PC-3 (cell line): ENCODE measurements at regions not wholly inside any gene's neighbourhood (a gene's known extent, or its start where the extent isn't known, plus 50 kb on each side); places are given as distances from the start of the nearest gene placed in this dataset.
"Not testable (repeated sequence)": the region's sequence is repeated elsewhere in the genome, so short reads cannot be mapped to it uniquely, and the experiment has no call there.

ENCODE experiments used
- ATAC-seq: fragments of 200-7000 bp; cut with Tn5 transposase; 2 replicates; pipeline ENCODE4 v1.9.1; 2020; ENCODE audit warnings: mild to moderate bottlenecking, moderate library complexity
- BruUV-seq: library from RNA; stranded (reverse); fragments of 400-500 nt; replicated peaks from 2 replicates; lab custom pipeline; 2021; lab: Mats Ljungman, UMichigan
- CTCF ChIA-PET: fragments of 300-600 bp; sonication (Branson Sonifier 250); formaldehyde crosslinking; loops from one replicate; lab custom pipeline; 2022; ENCODE audit warnings: antibody characterized with exemption; lab: Charles Lee
- POLR2A ChIA-PET: fragments of 300-600 bp; sonication (Branson Sonifier 250); formaldehyde crosslinking; loops from one replicate; lab custom pipeline; 2022; ENCODE audit warnings: antibody characterized with exemption; ENCODE audit not compliant: unreplicated experiment; lab: Charles Lee
- DNase-seq: peaks from one replicate; pipeline ENCODE4 v3.0.0-alpha.2; 2015
- H2AFZ ChIP-seq: fragments of 300-600 bp; sonication (generic); 2 replicates; pipeline ENCODE4 v1.6.0; 2016; ENCODE audit warnings: antibody characterized with exemption, low read length
- H3F3A ChIP-seq: fragments of 300-600 bp; sonication (generic); one replicate; pipeline ENCODE4 v1.6.0; 2017; ENCODE audit warnings: antibody characterized with exemption, low read length, control low read depth, mild to moderate bottlenecking; ENCODE audit not compliant: unreplicated experiment
- H3K27ac ChIP-seq: fragments of 300-600 bp; sonication (generic); 2 replicates; pipeline ENCODE4 v1.5.1; 2016; ENCODE audit warnings: mild to moderate bottlenecking, low read length
- H3K27me3 ChIP-seq: fragments of 300-600 bp; sonication (generic); 2 replicates; pipeline ENCODE4 v1.6.1; 2016; ENCODE audit warnings: low read length, mixed read lengths
- H3K36me3 ChIP-seq: fragments of 300-600 bp; sonication (generic); 2 replicates; pipeline ENCODE4 v1.6.1; 2016; ENCODE audit warnings: low read depth, mixed run types, low read length, mixed read lengths
- H3K4me1 ChIP-seq: fragments of 300-600 bp; sonication (generic); 2 replicates; pipeline ENCODE4 v1.5.1; 2016; ENCODE audit warnings: low read length; ENCODE audit not compliant: insufficient read depth
- H3K4me2 ChIP-seq: fragments of 300-600 bp; sonication (generic); 2 replicates; pipeline ENCODE4 v1.6.0; 2016; ENCODE audit warnings: low read length
- H3K4me3 ChIP-seq: fragments of 300-600 bp; sonication (generic); 2 replicates; pipeline ENCODE4 v1.5.1; 2016; ENCODE audit warnings: mild to moderate bottlenecking, low read length, mixed read lengths
- H3K79me2 ChIP-seq: fragments of 300-600 bp; sonication (generic); 2 replicates; pipeline ENCODE4 v1.6.1; 2017; ENCODE audit warnings: low read length, mixed read lengths
- H3K9ac ChIP-seq: fragments of 300-600 bp; sonication (generic); 2 replicates; pipeline ENCODE4 v1.6.0; 2016; ENCODE audit warnings: mild to moderate bottlenecking, low read length
- H3K9me2 ChIP-seq: fragments of 300-600 bp; sonication (generic); replicated peaks from 2 replicates; pipeline ENCODE4 v1.6.1; 2016; ENCODE audit warnings: mixed run types, low read length, mixed read lengths
- H3K9me3 ChIP-seq: fragments of 300-600 bp; sonication (generic); 2 replicates; pipeline ENCODE4 v1.6.1; 2016; ENCODE audit warnings: low read length, mixed read lengths
- H4K20me1 ChIP-seq: fragments of 300-600 bp; sonication (generic); 2 replicates; pipeline ENCODE4 v1.6.1; 2016; ENCODE audit warnings: low read length, mixed read lengths
- CTCF ChIP-seq: fragments of 300-600 bp; sonication (generic); conservative IDR thresholded peaks from 2 replicates; pipeline ENCODE4 v1.5.1; 2017; ENCODE audit warnings: antibody characterized with exemption, low read depth, mild to moderate bottlenecking, low read length
- EZH2 ChIP-seq: fragments of 300-600 bp; sonication (generic); IDR thresholded peaks from one replicate; pipeline ENCODE4 v1.6.1; 2017; ENCODE audit warnings: antibody characterized with exemption, mild to moderate bottlenecking, low read length; ENCODE audit not compliant: unreplicated experiment
- EZH2phosphoT487 ChIP-seq: fragments of 300-600 bp; sonication (generic); IDR thresholded peaks from 2 replicates; pipeline ENCODE4 v1.6.1; 2018; ENCODE audit warnings: mild to moderate bottlenecking, antibody characterized with exemption, low read length, borderline replicate concordance
- intact Hi-C: fragments of 100-400 bp; cut with micrococcal nuclease; formaldehyde crosslinking; loops from 2 replicates; pipeline ENCODE4 v1.9.0; 2023

GRCh38 chr1:81254560-81254959 lies 546.2 kb upstream of the ADGRL2 start:
- peak; percentile 45; the same call in 1 of the 2 replicates for ATAC-seq
- DNase-seq = peak; percentile 23
- no TSS peak for BruUV-seq
- H3F3A ChIP-seq = no peaks in the 10 kb centered on the region
- H3K4me2 ChIP-seq = no peak overlapping the region
- TF ChIP-seq EZH2phosphoT487 (no peak), EZH2 (no peak)
- H3K9ac ChIP-seq = no peak overlapping the region
- no peaks in the 10 kb centered on the region for H3K27me3 ChIP-seq
- CTCF ChIA-PET = no interaction called here
- POLR2A ChIA-PET = no interaction called here
- intact Hi-C loops = no loop called here
- no peaks in the 10 kb centered on the region for H3K9me2 ChIP-seq
- H4K20me1 ChIP-seq = no peaks in the 10 kb centered on the region
- no peaks in the 10 kb centered on the region for H3K9me3 ChIP-seq
- H3K4me3 ChIP-seq = no peak overlapping the region
- no peaks in the 10 kb centered on the region for H3K36me3 ChIP-seq
- H3K27ac ChIP-seq = no peak overlapping the region
- H3K79me2 ChIP-seq = no peaks in the 10 kb centered on the region
- no peak overlapping the region for H2AFZ ChIP-seq
- no peaks in the 10 kb centered on the region for H3K4me1 ChIP-seq

- no peak for ATAC-seq
- no peak overlapping the region for H3K4me3 ChIP-seq
- no peaks in the 10 kb centered on the region for H3K9me2 ChIP-seq
- no peaks in the 10 kb centered on the region for H3K36me3 ChIP-seq
- no peaks in the 10 kb centered on the region for H3K79me2 ChIP-seq
- no peaks in the 10 kb centered on the region for H3K27me3 ChIP-seq
- no peaks in the 10 kb centered on the region for H3K9me3 ChIP-seq
- no peaks in the 10 kb centered on the region for H4K20me1 ChIP-seq
- H2AFZ ChIP-seq = no peak overlapping the region
- DNase-seq = no peak
- intact Hi-C loops = no loop called here
- POLR2A ChIA-PET = no interaction called here
- H3K9ac ChIP-seq = no peak overlapping the region
- CTCF ChIA-PET = no interaction called here
- H3K27ac ChIP-seq = no peak overlapping the region
- TF ChIP-seq CTCF (no peak), EZH2 (no peak), EZH2phosphoT487 (no peak)
- no peaks in the 10 kb centered on the region for H3F3A ChIP-seq
- no peak overlapping the region for H3K4me2 ChIP-seq
- no peaks in the 10 kb centered on the region for H3K4me1 ChIP-seq
- no TSS peak for BruUV-seq
Measured at GRCh38 chr1:81254068-81254467, 546.7 kb upstream of the ADGRL2 start.

GRCh38 chr1:81252471-81253151 lies 548.1 kb upstream of the ADGRL2 start:
- H2AFZ ChIP-seq = no peak overlapping the region
- no peak for ATAC-seq
- no peak overlapping the region for H3K4me2 ChIP-seq
- H3K36me3 ChIP-seq = no peaks in the 10 kb centered on the region
- no peak for DNase-seq
- H3K9me2 ChIP-seq = no peaks in the 10 kb centered on the region
- no peaks in the 10 kb centered on the region for H3K4me1 ChIP-seq
- H3F3A ChIP-seq = no peaks in the 10 kb centered on the region
- intact Hi-C loops = no loop called here
- H3K27me3 ChIP-seq = no peaks in the 10 kb centered on the region
- no peaks in the 10 kb centered on the region for H4K20me1 ChIP-seq
- POLR2A ChIA-PET = no interaction called here
- TF ChIP-seq EZH2phosphoT487 (no peak), CTCF (no peak), EZH2 (no peak)
- no peaks in the 10 kb centered on the region for H3K79me2 ChIP-seq
- no peaks in the 10 kb centered on the region for H3K9me3 ChIP-seq
- no peak overlapping the region for H3K4me3 ChIP-seq
- H3K27ac ChIP-seq = no peak overlapping the region
- BruUV-seq = no TSS peak
- CTCF ChIA-PET = no interaction called here
- no peak overlapping the region for H3K9ac ChIP-seq

GRCh38 chr1:81250825-81251224 lies 549.9 kb upstream of the ADGRL2 start:
- H3K27me3 ChIP-seq, ATAC-seq, H3K9me2 ChIP-seq, H3F3A ChIP-seq, intact Hi-C loops, H3K36me3 ChIP-seq, H3K27ac ChIP-seq, POLR2A ChIA-PET, H3K4me2 ChIP-seq, H3K9me3 ChIP-seq, BruUV-seq, CTCF ChIA-PET, H2AFZ ChIP-seq, H4K20me1 ChIP-seq, DNase-seq, H3K9ac ChIP-seq, H3K79me2 ChIP-seq, H3K4me1 ChIP-seq, H3K4me3 ChIP-seq: not testable (repeated sequence)

GRCh38 chr1:81245084-81245715 lies 555.5 kb upstream of the ADGRL2 start:
- H3K4me3 ChIP-seq, H3K36me3 ChIP-seq, DNase-seq, H3K9ac ChIP-seq, BruUV-seq, H2AFZ ChIP-seq, POLR2A ChIA-PET, H3K9me2 ChIP-seq, H4K20me1 ChIP-seq, H3K4me1 ChIP-seq, H3K4me2 ChIP-seq, H3K79me2 ChIP-seq, H3F3A ChIP-seq, H3K27ac ChIP-seq, CTCF ChIA-PET, H3K9me3 ChIP-seq, ATAC-seq, intact Hi-C loops: not testable (repeated sequence)
- peaks cover 26% of the 10 kb centered on the region for H3K27me3 ChIP-seq
